ENCODE measurements at regions not wholly inside any gene's neighbourhood (a gene's known extent, or its start where the extent isn't known, plus 50 kb on each side); places are given as distances from the start of the nearest gene placed in this dataset.
"Not testable (repeated sequence)": the region's sequence is repeated elsewhere in the genome, so short reads cannot be mapped to it uniquely, and the experiment has no call there.

DNA sequence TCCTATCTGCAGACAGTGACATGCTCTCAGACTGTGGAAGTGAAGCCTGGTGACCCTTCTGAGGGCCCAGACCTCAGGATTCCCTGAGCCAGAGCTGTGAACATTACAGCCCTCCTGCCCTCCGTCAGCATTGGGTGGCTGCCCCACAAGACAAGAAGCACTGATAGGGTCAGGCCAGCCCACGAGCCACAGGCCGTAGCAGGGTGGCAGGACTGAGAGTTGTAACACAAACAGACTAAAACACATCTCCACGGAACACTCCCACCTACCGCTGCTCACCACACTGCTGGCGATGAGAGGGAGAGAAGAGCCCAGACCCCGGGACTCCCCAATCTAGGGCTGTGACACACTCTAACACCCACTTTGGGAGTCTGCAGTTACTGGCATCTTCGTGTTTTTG is 264.8 kb upstream of the FSIP2 start:
- DNase-seq (ENCODE audit: low read depth in 4 of 4, low spot score in 2 of 4), result no peak

DNA sequence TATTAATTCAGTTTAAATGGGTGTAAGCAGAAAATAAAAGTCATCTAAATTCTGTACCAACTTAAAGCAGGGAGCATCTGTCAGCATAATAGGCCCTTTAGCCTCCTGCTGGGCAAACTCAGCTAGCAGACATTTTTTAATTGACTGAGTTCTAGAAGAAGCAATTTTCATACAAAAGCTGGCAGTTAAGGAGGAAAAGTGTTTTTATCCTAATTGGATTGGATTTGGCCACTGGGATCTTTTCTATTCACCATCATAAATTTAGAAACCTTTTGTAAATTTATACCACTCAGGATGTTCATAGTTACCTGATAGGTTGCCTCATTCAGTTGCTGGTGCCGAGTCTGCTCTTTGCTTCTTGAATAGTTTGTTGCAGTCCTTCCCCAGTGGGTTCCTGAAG is 262.7 kb upstream of the FSIP2 start:
- no peak for DNase-seq (ENCODE audit: low read depth in 4 of 4, low spot score in 2 of 4)

DNA sequence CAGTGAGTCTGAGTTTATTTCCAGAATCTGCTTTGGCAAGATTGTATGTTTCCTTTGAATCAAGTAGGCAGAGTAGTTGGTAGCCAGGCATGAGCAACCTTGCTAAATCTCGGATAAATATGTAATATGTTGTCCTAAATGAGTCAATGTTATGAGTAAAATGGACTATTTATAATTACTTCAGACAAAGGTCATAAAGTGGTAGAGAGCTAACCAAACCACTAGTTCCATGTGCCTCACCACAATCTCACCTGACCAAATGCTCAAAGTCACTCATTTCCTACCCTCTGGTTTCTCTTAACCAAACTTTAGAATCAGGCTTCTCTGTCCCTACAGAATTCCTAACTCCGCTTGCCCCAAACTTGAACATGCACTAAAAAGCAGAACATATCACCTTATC is 261.2 kb upstream of the FSIP2 start:
- no peak for DNase-seq (ENCODE audit: low read depth in 4 of 4, low spot score in 2 of 4)

DNA sequence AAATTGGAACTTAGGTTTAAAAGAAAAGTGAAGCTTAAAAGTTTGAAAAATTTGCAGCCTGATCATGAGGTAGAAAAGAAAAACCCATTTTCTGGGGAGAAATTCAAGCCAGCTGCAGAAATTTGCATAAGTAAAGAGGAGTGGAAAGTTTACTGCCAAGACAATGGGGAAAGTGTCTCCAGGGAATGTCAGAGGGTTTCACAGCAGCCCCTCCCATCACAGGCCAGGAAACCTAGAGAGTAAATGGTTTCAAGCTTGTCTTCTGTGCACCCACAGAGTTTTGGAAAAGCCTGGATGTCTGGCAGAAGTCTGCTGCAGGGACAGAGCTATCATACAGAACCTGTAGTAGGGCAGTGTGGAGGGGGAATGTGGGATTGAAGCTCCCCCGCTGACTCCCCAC is 254.0 kb upstream of the FSIP2 start:
- DNase-seq (ENCODE audit: low read depth in 4 of 4, low spot score in 2 of 4), result no peak

DNA sequence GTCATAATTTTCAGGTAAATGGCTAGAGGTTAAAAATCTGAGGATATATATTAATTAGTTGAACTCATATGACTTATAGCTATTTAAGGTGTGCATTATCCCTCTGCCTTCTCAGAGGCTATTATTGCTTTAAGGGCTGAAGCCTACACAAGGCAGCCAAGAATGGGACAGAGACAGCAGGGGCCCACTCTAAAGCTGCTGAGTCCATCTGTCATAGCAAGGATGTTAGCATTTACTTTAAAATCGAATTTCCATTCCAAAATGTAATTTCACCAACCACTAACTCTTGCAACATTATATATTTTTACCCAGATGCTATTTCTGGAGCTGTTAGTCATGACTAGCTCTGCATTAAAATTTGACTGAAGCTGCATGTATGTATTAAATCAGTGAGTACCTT is 236.3 kb upstream of the FSIP2 start:
- DNase-seq (ENCODE audit: low read depth in 4 of 4, low spot score in 2 of 4), result no peak

DNA sequence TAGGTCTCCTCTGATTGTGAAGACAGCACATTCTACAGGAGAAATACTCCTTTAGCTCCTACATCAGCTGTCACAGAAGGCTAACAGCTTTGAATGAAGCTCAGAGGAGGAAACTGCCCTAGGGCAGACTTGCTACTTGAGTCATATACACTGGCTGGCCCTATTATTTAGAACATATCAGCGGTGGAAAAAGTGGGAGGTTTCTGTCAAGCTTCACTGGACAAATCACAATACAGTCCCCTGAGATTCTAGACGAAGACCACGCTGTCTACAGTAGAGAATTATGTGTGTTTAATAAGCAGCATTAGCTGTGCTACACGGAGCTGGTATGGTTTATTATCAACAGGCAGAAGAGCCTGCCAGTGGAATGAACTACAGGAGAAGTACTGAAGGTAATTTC is 230.9 kb upstream of the FSIP2 start:
- no peak for DNase-seq (ENCODE audit: low read depth in 4 of 4, low spot score in 2 of 4)

DNA sequence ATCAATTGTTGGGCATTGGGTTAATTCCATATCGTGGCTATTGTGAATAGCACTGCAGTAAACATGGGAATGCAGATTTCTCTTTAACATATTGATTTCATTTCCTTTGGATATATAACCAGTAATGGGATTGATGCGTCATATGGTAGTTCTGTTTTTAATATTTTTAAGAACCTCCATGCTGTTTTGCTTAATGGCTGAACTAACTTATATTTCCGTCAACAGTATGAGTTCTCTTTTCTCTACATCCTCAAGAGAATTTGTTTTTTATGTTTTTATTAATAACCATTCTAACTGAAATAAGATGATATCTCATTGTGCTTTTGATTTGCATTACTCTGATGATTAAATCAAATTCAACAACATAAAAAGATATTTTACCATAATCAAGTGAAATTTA is 228.5 kb upstream of the FSIP2 start:
- DNase-seq (ENCODE audit: low read depth in 4 of 4, low spot score in 2 of 4), result no peak

DNA sequence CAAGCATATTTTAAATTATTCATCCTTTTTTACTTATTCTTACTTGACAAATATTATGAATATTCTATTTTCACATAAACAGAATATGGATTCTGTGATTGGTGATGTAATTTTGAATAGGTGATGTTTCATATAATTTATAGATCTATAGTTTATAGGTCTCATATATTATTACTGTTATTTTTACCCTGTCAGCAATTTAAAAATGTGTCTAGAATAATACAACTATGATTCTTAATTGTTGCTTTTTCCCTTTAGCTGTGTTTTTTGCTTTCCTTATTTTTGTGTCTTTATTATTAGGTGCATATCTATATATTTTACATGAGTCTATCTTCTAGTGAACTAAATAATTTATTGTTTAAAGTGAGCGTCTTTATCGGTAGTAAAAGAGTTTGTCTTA is 226.7 kb upstream of the FSIP2 start:
- DNase-seq (ENCODE audit: low read depth in 4 of 4, low spot score in 2 of 4), result no peak

DNA sequence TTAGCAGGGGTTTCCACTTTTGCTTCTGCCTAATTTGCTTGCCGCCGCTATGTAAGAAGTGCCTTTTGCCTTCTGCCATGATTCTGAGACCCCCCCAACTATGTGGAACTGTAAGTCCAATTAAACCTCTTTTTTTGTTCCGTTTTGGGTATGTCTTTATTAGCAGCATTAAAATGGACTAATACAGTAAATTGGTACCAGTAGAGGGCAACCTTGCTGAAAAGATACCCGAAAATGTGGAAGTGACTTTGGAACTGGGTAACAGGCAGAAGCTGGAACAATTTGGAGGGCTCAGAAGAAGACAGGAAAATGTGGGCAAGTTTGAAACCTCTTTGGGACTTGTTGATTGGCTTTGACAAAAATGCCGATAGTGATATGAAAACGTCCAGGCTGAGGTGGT is 216.1 kb upstream of the FSIP2 start:
- no peak for DNase-seq (ENCODE audit: low read depth in 4 of 4, low spot score in 2 of 4)

DNA sequence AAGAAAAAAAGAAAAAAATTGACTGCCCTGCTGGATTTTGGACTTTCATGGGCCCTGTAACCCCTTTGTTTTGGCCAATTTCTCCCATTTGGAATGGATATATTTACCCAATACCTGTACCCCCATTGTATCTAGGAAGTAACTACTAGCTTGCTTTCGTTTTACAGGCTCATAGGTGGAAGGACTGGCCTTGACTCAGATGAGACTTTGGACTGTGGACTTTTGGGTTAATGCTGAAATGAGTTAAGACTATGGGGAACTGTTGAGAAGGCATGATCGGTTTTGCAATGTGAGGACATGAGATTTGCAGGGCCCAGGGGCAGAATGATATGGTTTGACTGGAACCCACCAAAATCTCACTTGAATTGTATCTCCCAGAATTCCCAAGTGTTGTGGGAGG is 214.4 kb upstream of the FSIP2 start:
- not testable (repeated sequence) for DNase-seq (ENCODE audit: low read depth in 4 of 4, low spot score in 2 of 4)

DNA sequence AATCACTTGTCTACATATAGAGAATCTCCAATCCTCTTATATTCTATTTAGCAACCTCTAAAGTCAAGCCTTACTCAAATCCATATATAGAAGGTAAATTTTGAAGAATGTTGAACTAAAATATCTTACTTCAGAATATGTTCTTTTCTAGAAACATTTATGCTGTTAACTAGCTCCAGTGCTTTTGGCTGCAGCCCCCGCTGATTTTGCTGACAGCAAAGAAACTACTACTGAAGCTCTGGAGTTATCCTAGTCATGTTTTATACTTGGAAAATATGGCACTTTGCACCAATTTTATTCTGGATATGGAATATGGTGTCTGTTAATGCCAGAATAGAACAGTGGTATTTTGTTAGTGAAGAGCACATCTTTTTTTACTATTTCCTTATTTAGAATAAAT is 212.4 kb upstream of the FSIP2 start:
- DNase-seq (ENCODE audit: low read depth in 4 of 4, low spot score in 2 of 4), result no peak

DNA sequence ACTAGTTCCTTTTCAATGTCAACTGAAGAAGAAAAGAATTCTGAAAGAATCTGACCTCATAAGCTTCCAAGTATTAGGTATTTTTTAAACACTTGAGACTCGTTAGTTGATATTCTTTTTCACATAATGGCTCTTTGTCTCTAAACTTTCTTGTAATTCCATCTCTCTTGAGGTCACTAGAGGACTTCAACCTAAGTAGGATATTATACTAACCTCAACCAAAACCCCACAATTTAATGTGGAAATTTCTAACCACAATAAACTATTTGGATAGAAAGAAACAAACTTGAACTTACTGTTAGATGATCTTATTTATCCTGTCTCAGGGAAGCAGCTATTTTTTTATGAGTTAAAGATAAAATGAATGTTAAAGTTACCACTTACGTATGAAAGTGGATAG is 206.9 kb upstream of the FSIP2 start:
- DNase-seq (ENCODE audit: low read depth in 4 of 4, low spot score in 2 of 4), result no peak

DNA sequence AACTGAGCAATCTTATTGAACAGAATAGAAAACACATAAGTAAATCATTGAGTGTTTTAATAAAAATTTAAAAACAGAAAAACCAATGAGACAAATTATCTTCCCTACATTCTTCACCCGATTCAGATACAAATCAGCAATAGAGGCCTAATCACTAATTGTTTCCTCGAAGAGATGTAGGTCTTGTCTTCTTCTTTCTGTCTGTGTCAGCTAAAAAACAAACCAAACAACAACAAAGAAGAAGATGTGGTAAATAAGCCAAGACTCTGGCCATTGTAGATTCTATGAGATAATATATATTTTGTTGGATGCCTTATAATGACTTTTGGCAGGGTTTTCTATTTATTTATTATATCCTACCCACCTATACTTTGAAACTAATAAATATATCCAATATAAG is 200.9 kb upstream of the FSIP2 start:
- no peak for DNase-seq (ENCODE audit: low read depth in 4 of 4, low spot score in 2 of 4)

DNA sequence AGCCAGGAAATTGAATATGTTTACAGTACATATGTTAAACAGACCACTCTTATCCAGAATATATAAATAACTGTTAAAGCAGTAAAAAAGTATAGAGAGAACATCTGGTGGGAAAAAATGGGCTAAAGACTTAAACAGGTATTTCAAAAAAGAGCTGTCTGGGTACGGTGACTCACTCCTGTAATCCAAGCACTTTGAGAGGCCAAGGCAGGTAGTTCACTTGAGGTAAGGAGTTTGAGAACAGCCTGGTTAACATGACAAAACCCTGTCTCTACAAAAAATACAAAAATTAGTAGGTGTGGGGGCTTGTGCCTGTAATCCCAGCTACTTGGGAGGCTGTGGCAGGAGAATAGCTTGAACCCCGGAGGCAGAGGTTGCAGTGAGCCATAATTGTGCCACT is 171.4 kb upstream of the FSIP2 start:
- DNase-seq (ENCODE audit: low read depth in 4 of 4, low spot score in 2 of 4), result no peak

DNA sequence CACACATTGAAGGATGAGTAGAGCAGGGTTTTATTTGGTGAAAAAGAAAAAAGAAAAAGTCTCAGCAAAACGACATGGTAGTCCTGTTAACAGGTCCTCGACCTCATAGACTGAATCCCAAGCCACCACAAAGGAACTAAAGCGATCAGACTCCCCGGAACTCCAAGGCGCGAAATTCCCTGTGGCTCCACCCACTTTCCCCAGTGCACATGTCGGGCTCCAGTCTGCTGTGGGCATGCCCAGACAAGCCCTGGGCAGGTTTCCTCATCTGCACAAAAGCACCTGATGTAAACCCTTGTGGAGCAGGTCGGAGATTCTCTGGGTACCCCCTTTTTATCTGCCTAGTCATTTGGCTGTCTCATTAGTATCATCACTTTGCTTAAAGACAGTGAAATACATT is 170.7 kb upstream of the FSIP2 start:
- no peak for DNase-seq (ENCODE audit: low read depth in 4 of 4, low spot score in 2 of 4)

DNA sequence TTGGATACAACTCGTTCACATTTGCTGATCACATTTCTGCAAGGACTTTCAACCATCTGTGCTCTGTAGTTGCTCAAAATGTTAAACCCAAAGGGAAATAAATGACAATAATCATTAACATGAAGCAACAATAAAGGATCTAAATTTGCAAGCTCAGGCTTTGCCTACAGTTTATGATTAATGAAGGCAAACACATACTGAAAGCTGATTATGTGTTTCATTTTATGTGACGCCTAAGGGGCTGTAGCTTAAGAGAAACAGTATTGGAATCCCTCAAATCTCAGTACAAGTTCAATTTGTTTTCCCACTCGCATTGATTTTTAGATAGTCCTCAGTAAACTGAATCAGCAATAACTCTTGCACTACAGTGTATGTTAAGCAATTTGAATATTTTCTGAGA is 160.3 kb upstream of the FSIP2 start:
- no peak for DNase-seq (ENCODE audit: low read depth in 4 of 4, low spot score in 2 of 4)

DNA sequence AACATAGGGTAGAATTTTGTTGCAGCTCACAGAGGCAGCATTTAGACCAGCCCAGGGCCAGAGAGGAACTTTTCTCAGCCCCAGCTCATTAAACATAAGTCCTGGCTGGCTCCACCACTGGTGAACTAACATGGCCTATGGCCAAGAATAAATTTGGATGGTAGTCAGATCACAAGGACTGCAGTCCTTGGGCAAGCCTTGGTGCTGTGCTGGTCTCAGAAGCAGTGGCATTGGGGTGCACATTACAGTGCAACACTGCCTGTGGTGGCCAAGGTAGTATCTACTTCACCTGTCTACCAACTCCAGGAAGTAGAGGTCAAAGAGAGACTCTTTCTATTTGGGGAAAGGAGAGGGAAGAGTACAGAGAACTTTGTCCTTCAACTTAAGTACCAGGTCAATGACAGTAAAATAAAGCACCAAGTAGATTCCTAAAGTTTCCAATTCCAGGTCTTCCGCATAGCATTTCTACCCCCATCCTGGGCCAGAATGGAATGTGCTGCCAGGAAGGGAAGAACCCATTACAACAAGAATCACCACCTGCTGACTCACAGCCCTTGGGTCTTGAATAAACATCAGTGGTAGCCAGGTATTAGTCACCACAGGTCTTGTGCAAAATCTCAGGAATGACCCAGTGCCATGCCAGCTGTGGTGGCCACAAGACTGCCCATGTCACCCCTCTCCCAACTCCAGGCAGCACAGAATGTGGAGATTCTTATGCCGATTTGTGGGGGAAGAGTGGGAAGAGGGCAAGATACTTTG is 155.4 kb upstream of the FSIP2 start:
- no peak for DNase-seq (ENCODE audit: low read depth in 4 of 4, low spot score in 2 of 4)

DNA sequence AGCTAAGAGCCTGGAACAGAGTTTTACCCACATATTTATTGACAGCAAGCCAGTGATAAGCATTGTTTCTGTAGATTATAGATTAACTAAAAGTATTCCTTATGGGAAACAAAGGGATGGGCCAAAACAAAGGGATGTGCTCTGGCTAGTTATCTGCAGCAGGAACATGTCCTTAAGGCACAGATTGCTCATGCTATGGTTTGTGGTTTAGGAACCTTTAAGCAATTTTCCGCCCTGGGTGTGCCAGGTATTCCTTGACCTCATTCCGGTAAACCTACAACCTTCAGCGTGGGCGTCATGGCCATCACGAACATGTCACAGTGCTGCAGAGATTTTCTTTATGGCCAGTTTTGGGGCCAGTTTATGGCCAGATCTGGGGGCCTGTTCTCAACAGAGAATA is 153.4 kb upstream of the FSIP2 start:
- not testable (repeated sequence) for DNase-seq (ENCODE audit: low read depth in 4 of 4, low spot score in 2 of 4)

DNA sequence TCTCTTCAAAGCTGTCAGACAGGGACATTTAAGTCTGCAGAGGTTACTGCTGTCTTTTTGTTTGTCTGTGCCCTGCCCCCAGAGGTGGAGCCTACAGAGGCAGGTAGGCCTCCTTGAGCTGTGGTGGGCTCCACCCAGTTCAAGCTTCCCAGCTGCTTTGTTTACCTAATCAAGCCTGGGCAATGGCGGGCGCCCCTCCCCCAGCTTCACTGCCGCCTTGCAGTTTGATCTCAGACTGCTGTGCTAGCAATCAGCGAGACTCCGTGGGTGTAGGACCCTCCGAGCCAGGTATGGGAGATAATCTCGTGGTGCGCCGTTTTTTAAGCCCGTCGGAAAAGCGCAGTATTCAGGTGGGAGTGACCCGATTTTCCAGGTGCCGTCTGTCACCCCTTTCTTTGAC is 147.3 kb upstream of the FSIP2 start:
- not testable (repeated sequence) for DNase-seq (ENCODE audit: low read depth in 4 of 4, low spot score in 2 of 4)

DNA sequence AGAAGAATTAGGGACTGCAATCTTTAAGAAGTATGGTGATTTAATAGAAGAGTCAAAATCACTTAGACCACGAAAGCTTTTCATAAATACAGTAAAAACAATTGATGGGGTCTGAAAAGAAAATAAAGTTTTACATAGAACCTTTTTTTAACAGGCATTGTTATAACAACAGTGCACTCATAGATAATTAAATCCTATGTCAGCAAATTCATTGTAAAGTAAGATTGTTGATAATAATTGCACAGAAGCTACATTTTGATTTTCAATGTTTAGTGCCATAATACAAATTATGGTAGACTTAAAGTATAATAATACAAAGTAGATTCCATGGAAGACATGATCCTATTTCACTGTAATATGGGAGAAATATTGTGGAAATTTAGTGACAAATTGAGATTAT is 130.7 kb upstream of the FSIP2 start:
- DNase-seq (ENCODE audit: low read depth in 4 of 4, low spot score in 2 of 4), result no peak

DNA sequence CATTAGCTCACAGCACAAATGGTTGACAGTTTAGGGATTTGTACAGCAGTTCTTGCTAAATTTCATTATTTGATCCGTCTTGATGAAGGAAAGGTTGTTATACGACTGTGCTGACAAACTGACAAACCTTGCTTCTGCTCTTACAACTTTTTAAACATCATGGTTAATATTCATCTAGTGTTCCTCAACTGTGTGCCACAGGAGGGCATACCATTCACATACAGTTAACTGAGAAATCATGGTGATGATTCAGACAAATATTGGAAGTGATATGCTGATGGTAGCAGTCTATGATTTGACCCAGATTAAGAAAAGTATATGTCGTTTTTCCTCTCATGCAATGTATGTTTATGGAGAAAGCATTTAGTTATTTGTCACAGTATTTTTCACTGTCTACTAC is 129.8 kb upstream of the FSIP2 start:
- no peak for DNase-seq (ENCODE audit: low read depth in 4 of 4, low spot score in 2 of 4)

DNA sequence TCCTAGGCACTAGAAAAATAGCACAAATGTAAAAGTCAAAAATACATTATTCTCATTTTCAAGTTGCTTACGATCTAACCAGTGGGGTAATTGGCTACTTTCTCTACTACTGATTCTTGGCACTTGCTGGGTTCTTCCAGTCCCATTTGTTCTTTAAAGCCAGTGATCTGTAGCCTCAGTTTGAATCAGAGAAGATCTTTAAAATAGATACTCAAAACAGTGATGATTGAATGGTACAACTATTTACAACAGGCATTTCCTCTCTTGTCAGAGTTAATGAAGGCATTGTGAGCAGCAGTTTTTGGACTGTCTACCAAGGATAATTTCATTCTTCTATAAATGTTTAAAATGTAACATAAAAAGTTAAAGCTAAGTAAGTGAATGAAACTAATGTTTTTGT is 128.3 kb upstream of the FSIP2 start:
- DNase-seq (ENCODE audit: low read depth in 4 of 4, low spot score in 2 of 4), result no peak

DNA sequence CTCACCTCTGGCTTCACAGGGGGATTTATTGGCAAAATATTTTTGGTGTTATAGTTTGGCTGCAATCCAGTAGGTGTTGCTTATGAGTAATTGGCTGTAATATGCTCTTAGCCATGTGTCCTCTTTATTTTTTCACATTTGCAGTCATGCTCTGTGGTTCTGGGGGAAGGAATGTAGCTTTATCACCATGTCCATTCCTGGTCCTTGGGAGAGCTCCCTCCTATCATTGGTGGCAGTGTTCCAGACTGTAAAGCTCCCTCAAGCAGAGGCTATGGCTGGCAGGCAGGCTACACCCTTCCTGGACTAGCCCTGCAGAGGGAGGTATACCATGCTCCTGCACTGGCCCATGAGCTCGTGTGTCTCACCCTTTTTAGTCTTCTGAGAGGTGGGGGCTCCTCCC is 120.0 kb upstream of the FSIP2 start:
- no peak for DNase-seq (ENCODE audit: low read depth in 4 of 4, low spot score in 2 of 4)
